ENCODE measurements at regions not wholly inside any gene's neighbourhood (a gene's known extent, or its start where the extent isn't known, plus 50 kb on each side); places are given as distances from the start of the nearest gene placed in this dataset.
"Not testable (repeated sequence)": the region's sequence is repeated elsewhere in the genome, so short reads cannot be mapped to it uniquely, and the experiment has no call there.

- no peak for TF ChIP-seq NR2F2 (IDR thresholded peaks at IDR 0.05)
- TF ChIP-seq MAX (IDR thresholded peaks at IDR 0.05): no peak
- TF ChIP-seq JUND (IDR thresholded peaks at IDR 0.05): no peak
- TF ChIP-seq CTCF (IDR thresholded peaks at IDR 0.05; ENCODE audit: low read depth, low read length, missing input control): no peak
- no peak for TF ChIP-seq FOXA1 (IDR thresholded peaks at IDR 0.05)
- no peak for TF ChIP-seq GABPA (IDR thresholded peaks at IDR 0.05 in 1 of 2, conservative IDR thresholded peaks at IDR 0.05 in 1 of 2)
- no peak overlapping the region for H3K4me3 ChIP-seq (ENCODE audit: low read depth in 1 of 3, low read length in 3 of 3)
- peaks cover 0 to 5% (median 1%) of the 10 kb centered on the region in 4 donors for H3K9me3 ChIP-seq (ENCODE audit: control insufficient read depth in 4 of 4, low read length in 3 of 4)
- no peak overlapping the region for H3K27ac ChIP-seq (ENCODE audit: low read depth in 1 of 2, low read length in 2 of 2)
- no peaks in the 10 kb centered on the region for H3K4me1 ChIP-seq (ENCODE audit: control insufficient read depth in 4 of 4, insufficient read depth in 4 of 4, low read length in 3 of 4)
- H3K36me3 ChIP-seq (ENCODE audit: control insufficient read depth in 4 of 4, insufficient read depth in 3 of 4, low read depth in 1 of 4, low read length in 3 of 4): no peaks in the 10 kb centered on the region
- H3K27me3 ChIP-seq (ENCODE audit: control insufficient read depth in 4 of 4, insufficient read depth in 4 of 4, low read length in 3 of 4): peaks cover 0 to 4% (median 0%) of the 10 kb centered on the region in 4 donors
- no peak overlapping the region for H3K9ac ChIP-seq (ENCODE audit: low read depth in 1 of 2, low read length in 2 of 2)
- no peak for DNase-seq (ENCODE audit: low spot score)
Measured at GRCh38 chr6:102911571-102911970, 1518.1 kb downstream of the GRIK2 start.

GRCh38 chr6:102910701-102911139 is 1517.2 kb downstream of the GRIK2 start:
- H3K9ac ChIP-seq (ENCODE audit: low read depth in 1 of 2, low read length in 2 of 2); H3K27me3 ChIP-seq (ENCODE audit: control insufficient read depth in 4 of 4, insufficient read depth in 4 of 4, low read length in 3 of 4); H3K36me3 ChIP-seq (ENCODE audit: control insufficient read depth in 4 of 4, insufficient read depth in 3 of 4, low read depth in 1 of 4, low read length in 3 of 4); H3K4me3 ChIP-seq (ENCODE audit: low read depth in 1 of 3, low read length in 3 of 3); H3K4me1 ChIP-seq (ENCODE audit: control insufficient read depth in 4 of 4, insufficient read depth in 4 of 4, low read length in 3 of 4); DNase-seq (ENCODE audit: low spot score); H3K9me3 ChIP-seq (ENCODE audit: control insufficient read depth in 4 of 4, low read length in 3 of 4); H3K27ac ChIP-seq (ENCODE audit: low read depth in 1 of 2, low read length in 2 of 2): not testable (repeated sequence)
- 93% methylated on average over 38 of the region's 38 CpGs for WGBS

GRCh38 chr6:102907181-102907580 is 1513.7 kb downstream of the GRIK2 start:
- Histone ChIP-seq H3K4me3 (ENCODE audit: low read depth in 1 of 3, low read length in 3 of 3) (no peak overlapping the region), H3K9ac (ENCODE audit: low read depth in 1 of 2, low read length in 2 of 2) (no peak overlapping the region), H3K4me1 (ENCODE audit: control insufficient read depth in 4 of 4, insufficient read depth in 4 of 4, low read length in 3 of 4) (no peaks in the 10 kb centered on the region), H3K27me3 (ENCODE audit: control insufficient read depth in 4 of 4, insufficient read depth in 4 of 4, low read length in 3 of 4) (peaks cover 0 to 4% (median 0%) of the 10 kb centered on the region in 4 donors), H3K27ac (ENCODE audit: low read depth in 1 of 2, low read length in 2 of 2) (no peak overlapping the region), H3K9me3 (ENCODE audit: control insufficient read depth in 4 of 4, low read length in 3 of 4) (peaks cover 0 to 5% (median 1%) of the 10 kb centered on the region in 4 donors), H3K36me3 (ENCODE audit: control insufficient read depth in 4 of 4, insufficient read depth in 3 of 4, low read depth in 1 of 4, low read length in 3 of 4) (no peaks in the 10 kb centered on the region)
- TF ChIP-seq HNF4A (conservative IDR thresholded peaks at IDR 0.05) (no peak), SP1 (IDR thresholded peaks at IDR 0.05) (no peak), JUND (IDR thresholded peaks at IDR 0.05) (no peak), RXRA (IDR thresholded peaks at IDR 0.05) (no peak), ZBTB33 (IDR thresholded peaks at IDR 0.05) (no peak), FOXA1 (IDR thresholded peaks at IDR 0.05) (no peak), HNF4G (IDR thresholded peaks at IDR 0.05) (no peak), REST (IDR thresholded peaks at IDR 0.05) (no peak), RAD21 (IDR thresholded peaks at IDR 0.05) (no peak), MAX (IDR thresholded peaks at IDR 0.05) (no peak), FOXA2 (IDR thresholded peaks at IDR 0.05) (no peak), EGR1 (IDR thresholded peaks at IDR 0.05; ENCODE audit: low read depth in 2 of 2) (no peak), YY1 (IDR thresholded peaks at IDR 0.05) (no peak), GABPA (IDR thresholded peaks at IDR 0.05 in 1 of 2, conservative IDR thresholded peaks at IDR 0.05 in 1 of 2) (no peak), TAF1 (conservative IDR thresholded peaks at IDR 0.05) (no peak), ATF3 (IDR thresholded peaks at IDR 0.05) (no peak), NR2F2 (IDR thresholded peaks at IDR 0.05) (no peak), CTCF (IDR thresholded peaks at IDR 0.05; ENCODE audit: low read depth, low read length, missing input control) (no peak)
- DNase-seq (ENCODE audit: low spot score): no peak
- WGBS: 65% methylated on average over 6 of the region's 6 CpGs

All from liver (tissue), 8 donors.